Activated CD4-positive, alpha-beta memory T cell treated with anti-CD3 and anti-CD28 coated beads, Interleukin-2, amount 10 ng/mL, durations not matched to agents 7 days and 5 days (primary cell): ENCODE measurements at regions not wholly inside any gene's neighbourhood (a gene's known extent, or its start where the extent isn't known, plus 50 kb on each side); places are given as distances from the start of the nearest gene placed in this dataset.

ENCODE experiments used
- CTCF ChIA-PET: fragments of 350-600 bp; sonication (Branson Sonifier 250); formaldehyde crosslinking; loops from one replicate; lab custom pipeline; 2021; ENCODE audit warnings: antibody characterized with exemption, inconsistent platforms; lab: Charles Lee
- POLR2A ChIA-PET: fragments of 350-600 bp; sonication (Branson Sonifier 250); formaldehyde crosslinking; loops from one replicate; lab custom pipeline; 2021; ENCODE audit warnings: antibody characterized with exemption; lab: Charles Lee
- DNase-seq: peaks from one replicate; pipeline ENCODE4 v3.0.0-alpha.2; 2020
- H3K27ac Mint-ChIP-seq: one replicate; pipeline ENCODE4 v1.8.0; 2021; ENCODE audit warnings: mild to moderate bottlenecking, mixed read lengths
- H3K27me3 Mint-ChIP-seq: one replicate; pipeline ENCODE4 v1.8.0; 2021; ENCODE audit warnings: mixed read lengths
- H3K36me3 Mint-ChIP-seq: one replicate; pipeline ENCODE4 v1.8.0; 2021; ENCODE audit warnings: low read depth, mixed read lengths
- H3K4me1 Mint-ChIP-seq: one replicate; pipeline ENCODE4 v1.8.0; 2021; ENCODE audit warnings: mixed read lengths
- H3K4me3 Mint-ChIP-seq: one replicate; pipeline ENCODE4 v1.8.0; 2021; ENCODE audit warnings: mild to moderate bottlenecking, mixed read lengths
- H3K9me3 Mint-ChIP-seq: one replicate; pipeline ENCODE4 v1.8.0; 2021; ENCODE audit warnings: mixed read lengths

GRCh38 chr5:89866410-89866809 lies 543.1 kb downstream of the CETN3 start:
- H3K27me3 Mint-ChIP-seq: no peaks in the 10 kb centered on the region
- no peaks in the 10 kb centered on the region for H3K4me1 Mint-ChIP-seq
- no peak overlapping the region for H3K4me3 Mint-ChIP-seq
- peaks cover 2% of the 10 kb centered on the region for H3K9me3 Mint-ChIP-seq
- no peak overlapping the region for H3K27ac Mint-ChIP-seq
- ChIA-PET POLR2A (no interaction called here), CTCF (no interaction called here)
- no peak for DNase-seq
- no peaks in the 10 kb centered on the region for H3K36me3 Mint-ChIP-seq

GRCh38 chr5:89864941-89865340 lies 544.6 kb downstream of the CETN3 start:
- Mint-ChIP-seq H3K27ac (no peak overlapping the region), H3K4me3 (no peak overlapping the region), H3K9me3 (peaks cover 2% of the 10 kb centered on the region), H3K36me3 (no peaks in the 10 kb centered on the region), H3K4me1 (no peaks in the 10 kb centered on the region), H3K27me3 (no peaks in the 10 kb centered on the region)
- ChIA-PET POLR2A (no interaction called here), CTCF (no interaction called here)
- DNase-seq: no peak

GRCh38 chr5:89857790-89858189 lies 551.8 kb downstream of the CETN3 start:
- H3K36me3 Mint-ChIP-seq: no peaks in the 10 kb centered on the region
- H3K4me1 Mint-ChIP-seq: no peaks in the 10 kb centered on the region
- POLR2A ChIA-PET: no interaction called here
- no peak overlapping the region for H3K27ac Mint-ChIP-seq
- CTCF ChIA-PET: no interaction called here
- no peak for DNase-seq
- H3K4me3 Mint-ChIP-seq: no peak overlapping the region
- H3K27me3 Mint-ChIP-seq: no peaks in the 10 kb centered on the region
- H3K9me3 Mint-ChIP-seq: peaks cover 5% of the 10 kb centered on the region

- H3K4me1 Mint-ChIP-seq: no peaks in the 10 kb centered on the region
- POLR2A ChIA-PET: no interaction called here
- no peak overlapping the region for H3K27ac Mint-ChIP-seq
Measured at GRCh38 chr5:89855417-89855816, 554.1 kb downstream of the CETN3 start.

GRCh38 chr5:89851911-89852310 lies 557.6 kb downstream of the CETN3 start:
- ChIA-PET CTCF (no interaction called here), POLR2A (no interaction called here)
- H3K36me3 Mint-ChIP-seq: no peaks in the 10 kb centered on the region
- no peaks in the 10 kb centered on the region for H3K9me3 Mint-ChIP-seq
- no peaks in the 10 kb centered on the region for H3K4me1 Mint-ChIP-seq
- H3K4me3 Mint-ChIP-seq: no peak overlapping the region
- no peak for DNase-seq
- H3K27me3 Mint-ChIP-seq: no peaks in the 10 kb centered on the region
- no peak overlapping the region for H3K27ac Mint-ChIP-seq

More at GRCh38 chr5:89855417-89855816, 554.1 kb downstream of the CETN3 start:
- Mint-ChIP-seq H3K9me3 (peaks cover 5% of the 10 kb centered on the region), H3K4me3 (no peak overlapping the region), H3K36me3 (no peaks in the 10 kb centered on the region), H3K27me3 (no peaks in the 10 kb centered on the region)
- CTCF ChIA-PET: no interaction called here
- DNase-seq: no peak

GRCh38 chr5:89850513-89850865 lies 559.1 kb downstream of the CETN3 start:
- POLR2A ChIA-PET: no interaction called here
- no peak for DNase-seq
- Mint-ChIP-seq H3K9me3 (no peaks in the 10 kb centered on the region), H3K4me1 (no peaks in the 10 kb centered on the region), H3K36me3 (no peaks in the 10 kb centered on the region), H3K27ac (no peak overlapping the region), H3K4me3 (no peak overlapping the region), H3K27me3 (no peaks in the 10 kb centered on the region)
- CTCF ChIA-PET: no interaction called here

- H3K27ac Mint-ChIP-seq: no peak overlapping the region
- H3K9me3 Mint-ChIP-seq: no peaks in the 10 kb centered on the region
- no peaks in the 10 kb centered on the region for H3K4me1 Mint-ChIP-seq
- H3K36me3 Mint-ChIP-seq: no peaks in the 10 kb centered on the region
- ChIA-PET CTCF (no interaction called here), POLR2A (no interaction called here)
- no peak overlapping the region for H3K4me3 Mint-ChIP-seq
- no peaks in the 10 kb centered on the region for H3K27me3 Mint-ChIP-seq
- DNase-seq: no peak
Measured at GRCh38 chr5:89849830-89850512, 559.6 kb downstream of the CETN3 start.

GRCh38 chr5:89847743-89848142 lies 561.8 kb downstream of the CETN3 start:
- no peak for DNase-seq
- Mint-ChIP-seq H3K36me3 (no peaks in the 10 kb centered on the region), H3K27me3 (no peaks in the 10 kb centered on the region), H3K4me1 (no peaks in the 10 kb centered on the region), H3K27ac (no peak overlapping the region), H3K9me3 (no peaks in the 10 kb centered on the region), H3K4me3 (no peak overlapping the region)
- ChIA-PET POLR2A (no interaction called here), CTCF (no interaction called here)

- DNase-seq: no peak
- ChIA-PET POLR2A (no interaction called here), CTCF (no interaction called here)
- no peaks in the 10 kb centered on the region for H3K4me1 Mint-ChIP-seq
- no peak overlapping the region for H3K4me3 Mint-ChIP-seq
- H3K27me3 Mint-ChIP-seq: no peaks in the 10 kb centered on the region
- no peaks in the 10 kb centered on the region for H3K9me3 Mint-ChIP-seq
- no peaks in the 10 kb centered on the region for H3K36me3 Mint-ChIP-seq
- no peak overlapping the region for H3K27ac Mint-ChIP-seq
Measured at GRCh38 chr5:89844548-89844947, 565.0 kb downstream of the CETN3 start.

GRCh38 chr5:89842531-89842930 lies 567.0 kb downstream of the CETN3 start:
- Mint-ChIP-seq H3K27ac (no peak overlapping the region), H3K4me1 (no peaks in the 10 kb centered on the region), H3K9me3 (no peaks in the 10 kb centered on the region), H3K27me3 (no peaks in the 10 kb centered on the region), H3K36me3 (no peaks in the 10 kb centered on the region), H3K4me3 (no peak overlapping the region)
- no peak for DNase-seq
- ChIA-PET POLR2A (no interaction called here), CTCF (no interaction called here)

GRCh38 chr5:89840906-89841305 lies 568.6 kb downstream of the CETN3 start:
- Mint-ChIP-seq H3K4me1 (no peaks in the 10 kb centered on the region), H3K27me3 (no peaks in the 10 kb centered on the region), H3K9me3 (no peaks in the 10 kb centered on the region), H3K27ac (no peak overlapping the region), H3K36me3 (no peaks in the 10 kb centered on the region), H3K4me3 (no peak overlapping the region)
- no peak for DNase-seq
- ChIA-PET CTCF (no interaction called here), POLR2A (no interaction called here)

- H3K27me3 Mint-ChIP-seq: no peaks in the 10 kb centered on the region
- no peaks in the 10 kb centered on the region for H3K4me1 Mint-ChIP-seq
- peaks cover 6% of the 10 kb centered on the region for H3K9me3 Mint-ChIP-seq
- no peak overlapping the region for H3K27ac Mint-ChIP-seq
- POLR2A ChIA-PET: no interaction called here
- DNase-seq: no peak
- CTCF ChIA-PET: no interaction called here
- H3K4me3 Mint-ChIP-seq: no peak overlapping the region
- no peaks in the 10 kb centered on the region for H3K36me3 Mint-ChIP-seq
Measured at GRCh38 chr5:89830691-89831090, 578.9 kb downstream of the CETN3 start.

GRCh38 chr5:89827960-89828359 lies 581.6 kb downstream of the CETN3 start:
- POLR2A ChIA-PET: no interaction called here
- Mint-ChIP-seq H3K9me3 (peaks cover 6% of the 10 kb centered on the region), H3K36me3 (no peaks in the 10 kb centered on the region), H3K4me1 (no peaks in the 10 kb centered on the region), H3K4me3 (no peak overlapping the region), H3K27me3 (no peaks in the 10 kb centered on the region), H3K27ac (no peak overlapping the region)
- DNase-seq: no peak
- CTCF ChIA-PET: no interaction called here

GRCh38 chr5:89827359-89827758 lies 582.2 kb downstream of the CETN3 start:
- no peaks in the 10 kb centered on the region for H3K4me1 Mint-ChIP-seq
- ChIA-PET CTCF (no interaction called here), POLR2A (no interaction called here)

More at GRCh38 chr5:89827359-89827758, 582.2 kb downstream of the CETN3 start:
- Mint-ChIP-seq H3K4me3 (no peak overlapping the region), H3K36me3 (no peaks in the 10 kb centered on the region), H3K27me3 (no peaks in the 10 kb centered on the region), H3K9me3 (peaks cover 6% of the 10 kb centered on the region), H3K27ac (no peak overlapping the region)
- DNase-seq: no peak
